SK-N-SH (cell line): ENCODE measurements at regions not wholly inside any gene's neighbourhood (a gene's known extent, or its start where the extent isn't known, plus 50 kb on each side); places are given as distances from the start of the nearest gene placed in this dataset.

Experiments used
- CTCF ChIA-PET: fragments of 300-600, 350-600 bp; formaldehyde crosslinking; extraction: SDS; loops from one replicate; lab custom pipeline; 2021; lab: Yijun Ruan, JAX
- POLR2A ChIA-PET: fragments of 350-600 bp; sonication (Branson Sonifier 250); formaldehyde crosslinking; extraction: SDS; loops from one replicate; lab custom pipeline; 2020; ENCODE audit warnings: antibody characterized with exemption, inconsistent platforms; lab: Yijun Ruan, JAX
- DNase-seq: peaks from one replicate; pipeline ENCODE4 v3.0.0; 2012
- H2AFZ ChIP-seq: fragments of 200-600 bp; sonication (generic); 2 replicates; pipeline ENCODE4 v1.8.1; 2016; ENCODE audit warnings: antibody characterized with exemption, mild to moderate bottlenecking, low read depth
- H3F3A ChIP-seq: fragments of 200-600 bp; sonication (generic); replicated peaks from 2 replicates; pipeline ENCODE3; 2016; ENCODE audit warnings: antibody characterized with exemption, mild to moderate bottlenecking; ENCODE audit not compliant: insufficient read depth
- H3K27ac ChIP-seq, 2 experiments: fragments of 200-500 bp in 1 of 2; fragments of 200-600 bp in 1 of 2; sonication (Bioruptor generic) in 1 of 2; sonication (generic), shearing (Covaris generic) in 1 of 2; 2 replicates each; pipeline versions ENCODE4 v1.5.1 to v1.6.1; 2014 to 2016; ENCODE audit warnings: low read depth in 2 of 2, inconsistent platforms in 1 of 2, low read length in 1 of 2, mild to moderate bottlenecking in 1 of 2, mixed read lengths in 1 of 2
- H3K27me3 ChIP-seq: fragments of 200-600 bp; sonication (generic), shearing (Covaris generic); 2 replicates; pipeline ENCODE4 v1.6.1; 2016; ENCODE audit warnings: mixed run types; ENCODE audit not compliant: insufficient read depth
- H3K36me3 ChIP-seq, 2 experiments: fragments of 200-500 bp in 1 of 2; fragments of 200-600 bp in 1 of 2; sonication (Bioruptor generic) in 1 of 2; sonication (generic) in 1 of 2; replicated peaks in 1 of 2; 2 replicates each; pipeline versions ENCODE3 to v1.5.1; 2014 to 2016; ENCODE audit warnings: low read length in 1 of 2, mild to moderate bottlenecking in 1 of 2; ENCODE audit not compliant: insufficient read depth in 2 of 2, control insufficient read depth in 1 of 2
- H3K4me1 ChIP-seq, 2 experiments: fragments of 200-500 bp in 1 of 2; fragments of 200-600 bp in 1 of 2; sonication (Bioruptor generic) in 1 of 2; sonication (generic), shearing (Covaris generic) in 1 of 2; 2 replicates each; pipeline versions ENCODE4 v1.5.1 to v1.6.1; 2014 to 2016; ENCODE audit warnings: low read depth in 1 of 2, low read length in 1 of 2, mixed run types in 1 of 2; ENCODE audit not compliant: insufficient read depth in 2 of 2, control insufficient read depth in 1 of 2
- H3K4me2 ChIP-seq: fragments of 200-600 bp; sonication (generic), shearing (Covaris generic); 2 replicates; pipeline ENCODE4 v1.6.1; 2017; ENCODE audit warnings: mixed run types
- H3K4me3 ChIP-seq, 2 experiments: fragments of 200-500 bp in 1 of 2; fragments of 200-600 bp in 1 of 2; sonication (Bioruptor generic) in 1 of 2; sonication (generic), shearing (Covaris generic) in 1 of 2; 2 replicates each; pipeline versions ENCODE4 v1.5.1 to v1.8.1; 2014 to 2016; ENCODE audit warnings: low read depth in 2 of 2, inconsistent platforms in 1 of 2, low read length in 1 of 2, mild to moderate bottlenecking in 1 of 2, mixed read lengths in 1 of 2, moderate library complexity in 1 of 2
- H3K79me2 ChIP-seq: fragments of 200-600 bp; sonication (generic); 2 replicates; pipeline ENCODE4 v1.8.1; 2017; ENCODE audit warnings: mild to moderate bottlenecking; ENCODE audit not compliant: insufficient read depth
- H3K9ac ChIP-seq: fragments of 200-600 bp; sonication (generic); 2 replicates; pipeline ENCODE4 v1.6.1; 2017; ENCODE audit warnings: mixed run types
- H3K9me2 ChIP-seq: fragments of 200-600 bp; sonication (generic); 2 replicates; pipeline ENCODE4 v1.6.1; 2017; ENCODE audit warnings: mixed run types
- H3K9me3 ChIP-seq: fragments of 200-600 bp; sonication (generic); 2 replicates; pipeline ENCODE4 v1.6.1; 2017; ENCODE audit warnings: mixed run types, mild to moderate bottlenecking, moderate library complexity
- H4K20me1 ChIP-seq: fragments of 200-600 bp; sonication (generic); 2 replicates; pipeline ENCODE4 v1.6.1; 2017; ENCODE audit warnings: mild to moderate bottlenecking, mixed run types; ENCODE audit not compliant: insufficient read depth
- CTCF ChIP-seq: fragments of 200-600 bp; sonication (generic); IDR thresholded peaks from 2 replicates; pipeline ENCODE4 v1.6.1; 2017; ENCODE audit warnings: antibody characterized with exemption, mild to moderate bottlenecking, moderate library complexity
- EZH2phosphoT487 ChIP-seq: fragments of 200-600 bp; sonication (generic); IDR thresholded peaks from 2 replicates; pipeline ENCODE4 v1.6.1; 2017; ENCODE audit warnings: low read depth, mixed run types, mild to moderate bottlenecking, antibody characterized with exemption, moderate library complexity, borderline replicate concordance
- FOSL2 ChIP-seq: IDR thresholded peaks from 2 replicates; pipeline ENCODE4 v1.4.0; 2012; ENCODE audit warnings: low read depth, mild to moderate bottlenecking, moderate library complexity, borderline replicate concordance
- FOXJ3 ChIP-seq: sonication (generic); formaldehyde crosslinking; IDR thresholded peaks from 2 replicates; pipeline ENCODE4 v1.5.1; 2020; ENCODE audit warnings: mild to moderate bottlenecking, missing genetic modification reagents
- MXI1 ChIP-seq: IDR thresholded peaks from 2 replicates; pipeline ENCODE4 v1.6.1; 2012; ENCODE audit warnings: mild to moderate bottlenecking, low read depth, low read length, improper control_type of control experiment
- NFIC ChIP-seq: IDR thresholded peaks from 2 replicates; pipeline ENCODE4 v1.4.0; 2012; ENCODE audit warnings: borderline replicate concordance
- RAD21 ChIP-seq: IDR thresholded peaks from 2 replicates; pipeline ENCODE4 v1.6.1; 2012; ENCODE audit warnings: mild to moderate bottlenecking, low read length
- RCOR1 ChIP-seq: fragments of 150-350 bp; IDR thresholded peaks from 2 replicates; pipeline ENCODE4 v1.6.1; 2017; ENCODE audit warnings: antibody characterized with exemption, low read length
- TAF1 ChIP-seq: IDR thresholded peaks from 2 replicates; pipeline ENCODE4 v1.6.1; 2012; ENCODE audit warnings: low read depth, mild to moderate bottlenecking, low read length, moderate library complexity, borderline replicate concordance
- TCF12 ChIP-seq: IDR thresholded peaks from 2 replicates; pipeline ENCODE4 v1.4.0; 2012
- USF1 ChIP-seq: IDR thresholded peaks from 2 replicates; pipeline ENCODE4 v1.4.0; 2012; ENCODE audit warnings: low read depth, borderline replicate concordance
- whole genome bisulfite sequencing: methylation state at CpG from one replicate; pipeline ENCODE4 v1.1.6; 2017; ENCODE audit warnings: low lambda C conversion rate; 5-methylcytosine and 5-hydroxymethylcytosine counted together
- TF ChIP-seq, protein P1 (sequence below): IDR thresholded peaks from 2 replicates; pipeline ENCODE4 v1.4.0; 2012; ENCODE audit warnings: low read depth, borderline replicate concordance

DNA sequence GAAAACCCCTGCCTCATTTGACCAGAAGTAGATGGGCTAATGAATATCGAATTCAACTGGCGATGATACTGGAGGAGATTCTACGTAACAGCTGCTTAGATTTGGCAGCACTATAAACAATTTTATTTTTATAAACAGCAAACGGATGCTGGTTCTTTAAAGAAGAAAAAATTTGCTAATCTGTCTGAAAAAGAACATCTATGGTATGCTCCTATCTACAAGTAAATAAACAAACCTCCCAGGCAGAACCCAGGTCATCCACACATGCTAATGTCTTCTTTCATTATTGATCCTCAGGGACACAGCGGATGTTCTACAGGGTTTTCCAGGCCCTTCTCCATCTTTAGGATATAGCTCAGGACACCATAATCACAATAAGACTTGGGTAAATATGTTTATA, 291.3 kb downstream of the ALDH8A1 start (continued):
- TF ChIP-seq, protein P1, sequence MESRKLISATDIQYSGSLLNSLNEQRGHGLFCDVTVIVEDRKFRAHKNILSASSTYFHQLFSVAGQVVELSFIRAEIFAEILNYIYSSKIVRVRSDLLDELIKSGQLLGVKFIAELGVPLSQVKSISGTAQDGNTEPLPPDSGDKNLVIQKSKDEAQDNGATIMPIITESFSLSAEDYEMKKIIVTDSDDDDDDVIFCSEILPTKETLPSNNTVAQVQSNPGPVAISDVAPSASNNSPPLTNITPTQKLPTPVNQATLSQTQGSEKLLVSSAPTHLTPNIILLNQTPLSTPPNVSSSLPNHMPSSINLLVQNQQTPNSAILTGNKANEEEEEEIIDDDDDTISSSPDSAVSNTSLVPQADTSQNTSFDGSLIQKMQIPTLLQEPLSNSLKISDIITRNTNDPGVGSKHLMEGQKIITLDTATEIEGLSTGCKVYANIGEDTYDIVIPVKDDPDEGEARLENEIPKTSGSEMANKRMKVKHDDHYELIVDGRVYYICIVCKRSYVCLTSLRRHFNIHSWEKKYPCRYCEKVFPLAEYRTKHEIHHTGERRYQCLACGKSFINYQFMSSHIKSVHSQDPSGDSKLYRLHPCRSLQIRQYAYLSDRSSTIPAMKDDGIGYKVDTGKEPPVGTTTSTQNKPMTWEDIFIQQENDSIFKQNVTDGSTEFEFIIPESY: no peak
- no peak for TF ChIP-seq MXI1
- no peak for TF ChIP-seq TCF12
- no peak for TF ChIP-seq NFIC
- no peak for TF ChIP-seq EZH2phosphoT487
- TF ChIP-seq TAF1: no peak
- TF ChIP-seq RAD21: no peak
- no peak for TF ChIP-seq RCOR1

- no peak for DNase-seq
- H2AFZ ChIP-seq: no peak overlapping the region
- ChIA-PET POLR2A (no interaction called here), CTCF (interaction anchor here (0.6 to 2.1 kb wide), 5 partner anchors 11 to 641 kb away, joined by 3 to 7 read pairs (median 4); no protein-coding TSS in a partner anchor)
- no peak overlapping the region for H3K4me2 ChIP-seq
- TF ChIP-seq FOXJ3: no peak
- no peak for TF ChIP-seq USF1
- TF ChIP-seq FOSL2: no peak
- TF ChIP-seq CTCF: no peak
- H3K79me2 ChIP-seq: no peaks in the 10 kb centered on the region
- no peaks in the 10 kb centered on the region for H3K4me1 ChIP-seq
- no peaks in the 10 kb centered on the region for H3F3A ChIP-seq
- 80% methylated on average over 3 of the region's 3 CpGs for WGBS
- H3K27me3 ChIP-seq: no peaks in the 10 kb centered on the region
- no peaks in the 10 kb centered on the region for H3K36me3 ChIP-seq
- H3K4me3 ChIP-seq: no peak overlapping the region
- no peak overlapping the region for H3K9ac ChIP-seq
- no peaks in the 10 kb centered on the region for H3K9me3 ChIP-seq
- no peaks in the 10 kb centered on the region for H4K20me1 ChIP-seq
- H3K27ac ChIP-seq: no peak overlapping the region
- H3K9me2 ChIP-seq: no peaks in the 10 kb centered on the region
Measured at GRCh38 chr6:134657751-134658527, 292.0 kb downstream of the ALDH8A1 start.
